HEK293 (cell line): ENCODE measurements at regions not wholly inside any gene's neighbourhood (a gene's known extent, or its start where the extent isn't known, plus 50 kb on each side); places are given as distances from the start of the nearest gene placed in this dataset.

Experiments used
- CTCF ChIA-PET: fragments of 350-600 bp; formaldehyde crosslinking; extraction: SDS; loops from one replicate; lab custom pipeline; 2021; ENCODE audit warnings: antibody characterized with exemption; lab: Yijun Ruan, JAX
- POLR2A ChIA-PET: fragments of 300-600 bp; formaldehyde crosslinking; extraction: SDS; loops from one replicate; lab custom pipeline; 2020; ENCODE audit warnings: antibody characterized with exemption, inconsistent platforms; lab: Yijun Ruan, JAX
- H3K27ac ChIP-seq: fragments of 200-500 bp; sonication (Bioruptor generic); 2 replicates; pipeline ENCODE4 v1.5.1; 2014; ENCODE audit warnings: low read depth, low read length, control low read depth, inconsistent platforms; ENCODE audit errors: extremely low read depth
- H3K36me3 ChIP-seq, 2 experiments: fragments of 200-500 bp in 1 of 2; sonication (Bioruptor generic) in 1 of 2; 1 replicate in 1 of 2; 2 replicates in 1 of 2; pipeline ENCODE4 v1.5.1; 2014 to 2017; ENCODE audit warnings: inconsistent platforms in 2 of 2, low read length in 2 of 2; ENCODE audit not compliant: control insufficient read depth in 2 of 2, insufficient read depth in 1 of 2
- H3K4me1 ChIP-seq: fragments of 200-500 bp; sonication (Bioruptor generic); 2 replicates; pipeline ENCODE4 v1.5.1; 2014; ENCODE audit warnings: mild to moderate bottlenecking, low read length, inconsistent platforms; ENCODE audit not compliant: control insufficient read depth, insufficient read depth
- H3K4me3 ChIP-seq: 2 replicates; pipeline ENCODE4 v1.5.1; 2011; ENCODE audit warnings: low read depth, mild to moderate bottlenecking, control low read depth, low read length, moderate library complexity
- H3K9me3 ChIP-seq: fragments of 200-500 bp; sonication (Bioruptor generic); 2 replicates; pipeline ENCODE4 v1.5.1; 2014; ENCODE audit warnings: low read depth, low read length, inconsistent platforms; ENCODE audit not compliant: control insufficient read depth, insufficient read depth
- KLF1 ChIP-seq: fragments of 450-650 bp; formaldehyde crosslinking; IDR thresholded peaks from 2 replicates; pipeline ENCODE4 v1.5.1; 2016; ENCODE audit warnings: missing biosample characterization, missing genetic modification characterization
- KLF16 ChIP-seq: fragments of 450-650 bp; formaldehyde crosslinking; IDR thresholded peaks from 2 replicates; pipeline ENCODE4 v1.5.1; 2017; ENCODE audit warnings: missing biosample characterization, missing genetic modification characterization
- OVOL3 ChIP-seq: fragments of 450-650 bp; formaldehyde crosslinking; IDR thresholded peaks from 2 replicates; pipeline ENCODE4 v1.5.1; 2016; ENCODE audit warnings: missing biosample characterization, missing genetic modification characterization
- RBAK ChIP-seq: fragments of 450-650 bp; formaldehyde crosslinking; IDR thresholded peaks from 2 replicates; pipeline ENCODE4 v1.5.1; 2016; ENCODE audit warnings: missing biosample characterization, missing genetic modification characterization
- SP3 ChIP-seq: fragments of 450-650 bp; formaldehyde crosslinking; IDR thresholded peaks from 2 replicates; pipeline ENCODE4 v1.5.1; 2016; ENCODE audit warnings: missing biosample characterization, missing genetic modification characterization
- ZBTB17 ChIP-seq: fragments of 450-650 bp; formaldehyde crosslinking; IDR thresholded peaks from 2 replicates; pipeline ENCODE4 v1.5.1; 2016; ENCODE audit warnings: missing biosample characterization, missing genetic modification characterization
- ZNF146 ChIP-seq: fragments of 450-650 bp; formaldehyde crosslinking; IDR thresholded peaks from 2 replicates; pipeline ENCODE4 v1.5.1; 2016; ENCODE audit warnings: missing biosample characterization, missing genetic modification characterization
- ZNF23 ChIP-seq: fragments of 450-650 bp; formaldehyde crosslinking; IDR thresholded peaks from 2 replicates; pipeline ENCODE4 v1.5.1; 2016; ENCODE audit warnings: missing biosample characterization, missing genetic modification characterization, borderline replicate concordance
- ZNF335 ChIP-seq: fragments of 450-650 bp; formaldehyde crosslinking; conservative IDR thresholded peaks from 2 replicates; pipeline ENCODE4 v1.5.1; 2016; ENCODE audit warnings: missing biosample characterization, missing genetic modification characterization
- ZNF529 ChIP-seq: fragments of 450-650 bp; formaldehyde crosslinking; IDR thresholded peaks from 2 replicates; pipeline ENCODE4 v1.5.1; 2017; ENCODE audit warnings: missing genetic modification characterization, missing biosample characterization; ENCODE audit not compliant: insufficient replicate concordance
- ZNF530 ChIP-seq: fragments of 450-650 bp; formaldehyde crosslinking; IDR thresholded peaks from 2 replicates; pipeline ENCODE4 v1.5.1; 2016; ENCODE audit warnings: low read depth, missing biosample characterization, missing genetic modification characterization
- ZNF600 ChIP-seq: fragments of 450-650 bp; formaldehyde crosslinking; IDR thresholded peaks from 2 replicates; pipeline ENCODE4 v1.5.1; 2016; ENCODE audit warnings: missing biosample characterization, missing genetic modification characterization
- ZNF626 ChIP-seq: fragments of 450-650 bp; sonication (Bioruptor Pico); formaldehyde crosslinking; IDR thresholded peaks from 2 replicates; pipeline ENCODE4 v1.5.1; 2018; ENCODE audit warnings: missing biosample characterization, missing genetic modification characterization, inconsistent platforms
- ZNF660 ChIP-seq: fragments of 450-650 bp; IDR thresholded peaks from 2 replicates; pipeline ENCODE4 v1.5.1; 2018; ENCODE audit warnings: missing biosample characterization, mild to moderate bottlenecking, missing genetic modification characterization
- ZSCAN16 ChIP-seq: fragments of 450-650 bp; formaldehyde crosslinking; IDR thresholded peaks from 2 replicates; pipeline ENCODE4 v1.5.1; 2016; ENCODE audit warnings: missing biosample characterization, missing genetic modification characterization
- ZSCAN23 ChIP-seq: fragments of 450-650 bp; formaldehyde crosslinking; IDR thresholded peaks from 2 replicates; pipeline ENCODE4 v1.5.1; 2016; ENCODE audit warnings: missing biosample characterization, missing genetic modification characterization
- TF ChIP-seq, protein P1 (sequence below): fragments of 450-650 bp; formaldehyde crosslinking; IDR thresholded peaks from 2 replicates; pipeline ENCODE4 v1.5.1; 2016; ENCODE audit warnings: missing biosample characterization, missing genetic modification characterization
- TF ChIP-seq, protein P2 (sequence below): fragments of 450-650 bp; formaldehyde crosslinking; IDR thresholded peaks from 2 replicates; pipeline ENCODE4; 2016; ENCODE audit warnings: missing biosample characterization, missing genetic modification characterization
- TF ChIP-seq, protein P3 (sequence below): fragments of 450-650 bp; formaldehyde crosslinking; IDR thresholded peaks from 2 replicates; pipeline ENCODE4 v1.5.1; 2017; ENCODE audit warnings: missing biosample characterization, missing genetic modification characterization
- TF ChIP-seq, protein P4 (sequence below): fragments of 450-650 bp; formaldehyde crosslinking; IDR thresholded peaks from 2 replicates; pipeline ENCODE4 v1.5.1; 2017; ENCODE audit warnings: missing biosample characterization, missing genetic modification characterization
- TF ChIP-seq, protein P5 (sequence below): fragments of 450-650 bp; IDR thresholded peaks from 2 replicates; pipeline ENCODE4 v1.5.1; 2018; ENCODE audit warnings: missing biosample characterization, missing genetic modification characterization

DNA sequence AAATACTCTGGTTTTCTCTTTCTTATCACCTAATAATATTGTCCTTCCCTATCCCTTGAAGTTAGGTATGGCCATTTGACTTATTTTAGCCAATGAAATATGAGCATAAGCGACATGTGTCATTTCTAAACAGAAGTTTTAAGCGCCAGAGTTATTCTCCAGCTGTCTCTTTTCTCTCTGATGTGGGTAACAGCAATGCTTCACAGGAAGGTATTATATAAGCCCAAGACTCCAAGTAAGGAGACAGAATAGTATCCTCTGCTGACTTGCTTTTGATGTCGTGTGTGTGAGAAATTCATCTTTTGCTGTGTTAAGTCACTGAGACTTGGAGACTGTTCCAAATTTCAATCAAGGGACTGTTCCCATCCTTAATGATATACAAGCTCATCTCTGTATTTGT is 224.6 kb upstream of the NECTIN3 start:
- ChIA-PET POLR2A (no interaction called here), CTCF (interaction anchor here (0.6 kb wide), 1 partner anchor 165 kb away, joined by 4 read pairs; no protein-coding TSS in a partner anchor)
- no peak overlapping the region for H3K27ac ChIP-seq
- no peaks in the 10 kb centered on the region for H3K4me1 ChIP-seq
- TF ChIP-seq, protein P1, sequence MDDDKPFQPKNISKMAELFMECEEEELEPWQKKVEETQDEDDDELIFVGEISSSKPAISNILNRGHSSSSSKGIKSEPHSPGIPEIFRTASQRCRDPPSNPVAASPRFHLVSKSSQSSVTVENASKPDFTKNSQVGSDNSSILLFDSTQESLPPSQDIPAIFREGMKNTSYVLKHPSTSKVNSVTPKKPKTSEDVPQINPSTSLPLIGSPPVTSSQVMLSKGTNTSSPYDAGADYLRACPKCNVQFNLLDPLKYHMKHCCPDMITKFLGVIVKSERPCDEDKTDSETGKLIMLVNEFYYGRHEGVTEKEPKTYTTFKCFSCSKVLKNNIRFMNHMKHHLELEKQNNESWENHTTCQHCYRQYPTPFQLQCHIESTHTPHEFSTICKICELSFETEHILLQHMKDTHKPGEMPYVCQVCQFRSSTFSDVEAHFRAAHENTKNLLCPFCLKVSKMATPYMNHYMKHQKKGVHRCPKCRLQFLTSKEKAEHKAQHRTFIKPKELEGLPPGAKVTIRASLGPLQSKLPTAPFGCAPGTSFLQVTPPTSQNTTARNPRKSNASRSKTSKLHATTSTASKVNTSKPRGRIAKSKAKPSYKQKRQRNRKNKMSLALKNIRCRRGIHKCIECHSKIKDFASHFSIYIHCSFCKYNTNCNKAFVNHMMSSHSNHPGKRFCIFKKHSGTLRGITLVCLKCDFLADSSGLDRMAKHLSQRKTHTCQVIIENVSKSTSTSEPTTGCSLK (tag by site-specific recombination) = no peak
- TF ChIP-seq, protein P2, sequence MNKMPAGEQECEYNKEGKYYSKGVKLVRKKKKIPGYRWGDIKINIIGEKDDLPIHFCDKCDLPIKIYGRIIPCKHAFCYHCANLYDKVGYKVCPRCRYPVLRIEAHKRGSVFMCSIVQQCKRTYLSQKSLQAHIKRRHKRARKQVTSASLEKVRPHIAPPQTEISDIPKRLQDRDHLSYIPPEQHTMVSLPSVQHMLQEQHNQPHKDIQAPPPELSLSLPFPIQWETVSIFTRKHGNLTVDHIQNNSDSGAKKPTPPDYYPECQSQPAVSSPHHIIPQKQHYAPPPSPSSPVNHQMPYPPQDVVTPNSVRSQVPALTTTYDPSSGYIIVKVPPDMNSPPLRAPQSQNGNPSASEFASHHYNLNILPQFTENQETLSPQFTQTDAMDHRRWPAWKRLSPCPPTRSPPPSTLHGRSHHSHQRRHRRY (tag by site-specific recombination) = no peak
- TF ChIP-seq SP3 (no peak), ZNF23 (no peak)
- TF ChIP-seq, protein P3, sequence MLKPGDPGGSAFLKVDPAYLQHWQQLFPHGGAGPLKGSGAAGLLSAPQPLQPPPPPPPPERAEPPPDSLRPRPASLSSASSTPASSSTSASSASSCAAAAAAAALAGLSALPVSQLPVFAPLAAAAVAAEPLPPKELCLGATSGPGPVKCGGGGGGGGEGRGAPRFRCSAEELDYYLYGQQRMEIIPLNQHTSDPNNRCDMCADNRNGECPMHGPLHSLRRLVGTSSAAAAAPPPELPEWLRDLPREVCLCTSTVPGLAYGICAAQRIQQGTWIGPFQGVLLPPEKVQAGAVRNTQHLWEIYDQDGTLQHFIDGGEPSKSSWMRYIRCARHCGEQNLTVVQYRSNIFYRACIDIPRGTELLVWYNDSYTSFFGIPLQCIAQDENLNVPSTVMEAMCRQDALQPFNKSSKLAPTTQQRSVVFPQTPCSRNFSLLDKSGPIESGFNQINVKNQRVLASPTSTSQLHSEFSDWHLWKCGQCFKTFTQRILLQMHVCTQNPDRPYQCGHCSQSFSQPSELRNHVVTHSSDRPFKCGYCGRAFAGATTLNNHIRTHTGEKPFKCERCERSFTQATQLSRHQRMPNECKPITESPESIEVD (tag by site-specific recombination) = no peak
- H3K36me3 ChIP-seq = no peaks in the 10 kb centered on the region
- no peaks in the 10 kb centered on the region for H3K9me3 ChIP-seq
- no peak overlapping the region for H3K4me3 ChIP-seq

DNA sequence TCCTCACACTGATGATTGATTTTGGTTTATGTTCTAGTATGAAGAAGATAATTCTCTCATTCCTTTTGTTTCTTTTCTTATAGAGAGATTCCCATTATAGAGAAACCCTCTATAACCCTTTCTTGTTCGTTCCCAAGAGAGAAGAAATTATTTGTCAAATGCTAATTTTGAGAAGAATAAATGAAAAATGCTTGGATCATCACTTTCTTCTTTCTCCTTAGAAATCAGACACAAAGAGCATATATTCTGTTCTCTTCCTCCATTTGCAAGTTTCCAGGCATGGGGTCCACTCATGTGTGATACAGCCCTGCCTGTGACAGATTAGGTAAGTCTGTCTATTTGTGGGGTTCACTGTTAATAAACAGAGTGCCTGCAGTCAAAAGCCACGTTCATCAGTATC is 222.6 kb upstream of the NECTIN3 start:
- no peak overlapping the region for H3K27ac ChIP-seq
- CTCF ChIA-PET = no interaction called here
- no peak overlapping the region for H3K4me3 ChIP-seq
- no peaks in the 10 kb centered on the region for H3K4me1 ChIP-seq
- no peaks in the 10 kb centered on the region for H3K36me3 ChIP-seq
- no peak for TF ChIP-seq OVOL3 (tag by site-specific recombination)
- no peak for TF ChIP-seq ZNF530 (tag by site-specific recombination)
- no peak for TF ChIP-seq ZNF626
- no peak for TF ChIP-seq ZNF660 (tag by site-specific recombination)
- no peak for TF ChIP-seq ZNF335 (tag by site-specific recombination)
- no peak for TF ChIP-seq KLF16
- no peak for TF ChIP-seq ZBTB17 (tag by site-specific recombination)
- TF ChIP-seq, protein P4, sequence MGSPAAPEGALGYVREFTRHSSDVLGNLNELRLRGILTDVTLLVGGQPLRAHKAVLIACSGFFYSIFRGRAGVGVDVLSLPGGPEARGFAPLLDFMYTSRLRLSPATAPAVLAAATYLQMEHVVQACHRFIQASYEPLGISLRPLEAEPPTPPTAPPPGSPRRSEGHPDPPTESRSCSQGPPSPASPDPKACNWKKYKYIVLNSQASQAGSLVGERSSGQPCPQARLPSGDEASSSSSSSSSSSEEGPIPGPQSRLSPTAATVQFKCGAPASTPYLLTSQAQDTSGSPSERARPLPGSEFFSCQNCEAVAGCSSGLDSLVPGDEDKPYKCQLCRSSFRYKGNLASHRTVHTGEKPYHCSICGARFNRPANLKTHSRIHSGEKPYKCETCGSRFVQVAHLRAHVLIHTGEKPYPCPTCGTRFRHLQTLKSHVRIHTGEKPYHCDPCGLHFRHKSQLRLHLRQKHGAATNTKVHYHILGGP = no peak
- no peak for TF ChIP-seq ZNF146
- TF ChIP-seq ZNF529 (tag by site-specific recombination) = no peak
- TF ChIP-seq, protein P5, sequence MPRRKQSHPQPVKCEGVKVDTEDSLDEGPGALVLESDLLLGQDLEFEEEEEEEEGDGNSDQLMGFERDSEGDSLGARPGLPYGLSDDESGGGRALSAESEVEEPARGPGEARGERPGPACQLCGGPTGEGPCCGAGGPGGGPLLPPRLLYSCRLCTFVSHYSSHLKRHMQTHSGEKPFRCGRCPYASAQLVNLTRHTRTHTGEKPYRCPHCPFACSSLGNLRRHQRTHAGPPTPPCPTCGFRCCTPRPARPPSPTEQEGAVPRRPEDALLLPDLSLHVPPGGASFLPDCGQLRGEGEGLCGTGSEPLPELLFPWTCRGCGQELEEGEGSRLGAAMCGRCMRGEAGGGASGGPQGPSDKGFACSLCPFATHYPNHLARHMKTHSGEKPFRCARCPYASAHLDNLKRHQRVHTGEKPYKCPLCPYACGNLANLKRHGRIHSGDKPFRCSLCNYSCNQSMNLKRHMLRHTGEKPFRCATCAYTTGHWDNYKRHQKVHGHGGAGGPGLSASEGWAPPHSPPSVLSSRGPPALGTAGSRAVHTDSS (tag by site-specific recombination) = no peak
- no peak for TF ChIP-seq ZNF600
- TF ChIP-seq KLF1 (tag by site-specific recombination) = no peak
- TF ChIP-seq ZSCAN16 (tag by site-specific recombination) = no peak
- no peak for TF ChIP-seq ZSCAN23 (tag by site-specific recombination)
- no peak for TF ChIP-seq RBAK (tag by site-specific recombination)
- POLR2A ChIA-PET = no interaction called here
- H3K9me3 ChIP-seq = no peaks in the 10 kb centered on the region
